NCI-H187 treated with DMSO at 0.1 percent for 48 hours (cell line): ENCODE measurements at regions not wholly inside any gene's neighbourhood (a gene's known extent, or its start where the extent isn't known, plus 50 kb on each side); places are given as distances from the start of the nearest gene placed in this dataset.
"Not testable (repeated sequence)": the region's sequence is repeated elsewhere in the genome, so short reads cannot be mapped to it uniquely, and the experiment has no call there.

Experiments used
- DNase-seq: peaks from one replicate; lab custom pipeline; 2025; lab: John Stamatoyannopoulos, UW

- not testable (repeated sequence) for DNase-seq
Measured at GRCh38 chr6:19247181-19247580, 590.0 kb upstream of the ID4 start.

- DNase-seq, result not testable (repeated sequence)
Measured at GRCh38 chr6:19256123-19256522, 581.0 kb upstream of the ID4 start.

- no peak for DNase-seq
Measured at GRCh38 chr6:19261642-19262041, 575.5 kb upstream of the ID4 start.

GRCh38 chr6:19268117-19268516, 569.1 kb upstream of the ID4 start:
- no peak for DNase-seq

GRCh38 chr6:19268718-19269117, 568.5 kb upstream of the ID4 start:
- DNase-seq, result no peak

GRCh38 chr6:19269341-19269898, 567.8 kb upstream of the ID4 start:
- DNase-seq, result no peak

- no peak for DNase-seq
Measured at GRCh38 chr6:19270616-19271015, 566.6 kb upstream of the ID4 start.

- DNase-seq, result no peak
Measured at GRCh38 chr6:19279273-19279684, 557.9 kb upstream of the ID4 start.

- DNase-seq, result no peak
Measured at GRCh38 chr6:19287928-19288327, 549.2 kb upstream of the ID4 start.

GRCh38 chr6:19289457-19289856, 547.7 kb upstream of the ID4 start:
- DNase-seq, result no peak

- peak; percentile 90 for DNase-seq
Measured at GRCh38 chr6:19297880-19298279, 539.3 kb upstream of the ID4 start.

GRCh38 chr6:19298421-19298820, 538.7 kb upstream of the ID4 start:
- no peak for DNase-seq

GRCh38 chr6:19299129-19299528, 538.0 kb upstream of the ID4 start:
- DNase-seq, result no peak

- peak; percentile 58 for DNase-seq
Measured at GRCh38 chr6:19301980-19302379, 535.2 kb upstream of the ID4 start.

- peak; percentile 85 for DNase-seq
Measured at GRCh38 chr6:19303383-19303782, 533.8 kb upstream of the ID4 start.

GRCh38 chr6:19309661-19310060, 527.5 kb upstream of the ID4 start:
- DNase-seq, result no peak

- peak; percentile 87 for DNase-seq
Measured at GRCh38 chr6:19311786-19312185, 525.4 kb upstream of the ID4 start.

GRCh38 chr6:19312241-19312978, 524.8 kb upstream of the ID4 start:
- DNase-seq, result no peak

- DNase-seq, result no peak
Measured at GRCh38 chr6:19317431-19317986, 519.7 kb upstream of the ID4 start.

- no peak for DNase-seq
Measured at GRCh38 chr6:19319005-19319404, 518.2 kb upstream of the ID4 start.

GRCh38 chr6:19320111-19320581, 517.0 kb upstream of the ID4 start:
- no peak for DNase-seq

GRCh38 chr6:19322691-19323485, 514.3 kb upstream of the ID4 start:
- DNase-seq, result no peak

GRCh38 chr6:19324376-19324775, 512.8 kb upstream of the ID4 start:
- no peak for DNase-seq
